GM18870 (cell line): ENCODE measurements at regions not wholly inside any gene's neighbourhood (a gene's known extent, or its start where the extent isn't known, plus 50 kb on each side); places are given as distances from the start of the nearest gene placed in this dataset.
"Not testable (repeated sequence)": the region's sequence is repeated elsewhere in the genome, so short reads cannot be mapped to it uniquely, and the experiment has no call there.

Experiments
- ATAC-seq: cut with Tn5 transposase; IDR thresholded peaks from one replicate; pipeline ENCODE4 v1.9.1; 2021; ENCODE audit warnings: moderate library complexity; ENCODE audit not compliant: unreplicated experiment

DNA sequence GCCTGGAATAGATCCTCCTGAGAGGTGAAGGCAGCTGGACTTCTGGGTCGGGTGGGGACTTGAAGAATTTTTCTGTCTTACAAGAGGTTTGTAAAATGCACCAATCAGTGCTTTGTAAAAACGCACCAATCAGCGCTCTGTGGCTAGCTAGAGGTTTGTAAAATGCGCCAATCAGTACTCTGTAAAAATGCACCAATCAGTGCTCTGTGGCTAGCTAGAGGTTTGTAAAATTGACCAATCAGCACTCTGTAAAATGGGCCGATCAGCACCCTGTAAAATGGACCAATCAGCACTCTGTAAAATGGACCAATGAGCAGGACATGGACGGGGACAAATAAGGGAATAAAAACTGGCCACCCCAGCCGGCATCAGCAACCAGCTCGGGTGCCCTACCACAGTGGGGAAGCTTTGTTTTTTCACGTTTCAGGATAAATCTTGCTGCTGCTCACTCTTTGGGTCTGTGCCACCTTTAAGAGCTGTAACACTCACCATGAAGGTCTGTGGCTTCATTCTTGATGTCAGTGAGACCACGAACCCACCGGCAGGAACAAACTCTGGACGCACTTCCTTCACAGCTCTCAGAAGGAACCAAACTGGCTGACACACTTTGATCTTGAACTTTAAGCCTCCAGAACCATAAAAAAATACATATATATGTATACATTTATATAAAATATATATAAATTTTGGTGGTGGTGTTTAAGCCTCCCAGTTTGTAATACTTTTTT is 197.8 kb upstream of the SLCO3A1 start:
- ATAC-seq = not testable (repeated sequence)

DNA sequence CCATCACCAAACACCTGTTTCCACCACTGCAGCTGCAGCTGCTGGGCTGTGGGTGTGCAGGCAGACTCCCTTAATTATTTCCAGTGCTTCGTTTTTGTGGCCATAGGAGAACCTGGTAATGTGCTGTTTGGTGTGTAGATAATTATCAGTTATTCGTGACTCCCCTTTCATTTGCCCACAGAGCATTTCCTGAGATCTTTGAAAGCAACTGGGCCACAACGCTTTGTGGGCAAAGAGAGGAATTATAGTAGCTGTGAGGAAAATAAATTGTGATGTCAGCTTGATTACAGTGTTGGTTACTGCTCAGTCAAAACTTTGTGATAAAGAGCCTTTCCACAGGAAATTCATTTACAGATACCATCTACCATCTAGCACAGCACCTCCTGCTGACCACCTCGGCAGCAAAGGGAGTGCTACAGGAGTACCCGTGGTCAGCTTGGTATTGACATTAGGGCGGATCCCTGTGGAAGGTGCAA is 193.3 kb upstream of the SLCO3A1 start:
- ATAC-seq = no peak

DNA sequence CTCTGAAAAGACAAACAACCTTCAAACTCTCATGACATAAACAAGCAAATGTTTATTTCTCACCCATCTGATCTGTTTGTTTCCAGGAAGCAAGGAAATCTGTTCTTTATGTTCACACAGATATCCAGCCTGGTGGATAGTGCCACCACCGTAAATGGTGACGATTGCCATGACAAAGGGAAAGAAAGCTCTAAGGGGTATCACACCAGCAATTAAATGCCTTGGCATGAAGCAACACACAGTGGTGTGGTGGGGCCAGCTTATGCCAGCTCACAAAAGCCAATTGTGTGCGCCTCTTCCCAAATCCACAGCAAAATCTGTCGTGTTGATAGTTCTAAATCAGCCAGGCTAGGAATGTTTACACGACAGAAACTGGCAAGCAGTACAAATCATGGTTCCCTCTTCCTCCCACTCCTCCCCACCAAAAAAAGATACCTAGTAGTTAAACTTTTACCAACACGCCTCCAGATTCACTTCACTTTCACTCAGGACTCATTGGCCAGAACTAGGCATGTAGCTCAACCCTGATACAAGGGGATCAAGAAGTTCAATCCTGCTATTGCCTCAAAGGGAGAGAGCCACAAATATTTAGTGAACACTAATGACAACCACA is 189.2 kb upstream of the SLCO3A1 start:
- ATAC-seq = no peak

DNA sequence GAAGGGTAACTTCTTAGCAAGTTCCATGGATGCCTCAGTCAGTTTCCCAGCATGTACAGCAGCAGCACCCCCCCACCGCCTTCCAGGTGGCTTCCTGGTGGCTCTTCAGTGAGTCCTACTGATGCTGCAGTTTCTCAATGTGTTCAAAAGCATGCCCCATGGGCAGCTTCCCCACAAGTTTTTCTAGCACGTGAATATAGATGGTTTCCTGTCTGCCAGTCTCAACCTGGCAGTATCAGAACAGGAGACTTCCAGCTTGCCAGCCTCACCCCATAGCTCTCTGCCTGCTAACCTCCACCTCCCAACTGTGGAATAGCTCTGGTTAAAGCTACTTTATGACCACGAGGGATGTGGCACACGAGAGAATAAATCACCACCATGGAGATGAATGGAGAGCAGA is 188.3 kb upstream of the SLCO3A1 start:
- ATAC-seq = no peak

DNA sequence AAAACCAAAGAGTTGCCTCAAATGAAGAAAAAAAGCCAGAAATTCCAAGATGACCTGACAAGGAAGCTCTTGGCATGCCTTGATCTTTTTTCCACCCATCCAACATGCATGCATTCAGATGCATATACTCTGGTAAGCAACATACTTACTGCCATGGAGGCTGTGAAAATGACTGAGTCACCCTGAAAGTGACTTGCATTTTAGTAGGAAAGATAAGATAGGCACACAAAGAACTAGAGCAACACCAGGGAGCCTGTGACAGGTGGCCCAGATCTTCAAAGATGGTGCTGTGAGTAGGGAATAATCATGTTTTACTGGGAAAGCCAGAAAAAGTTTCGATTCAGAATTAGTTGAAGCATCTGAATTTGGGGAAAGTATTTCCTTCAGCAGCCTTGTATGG is 185.1 kb upstream of the SLCO3A1 start:
- ATAC-seq = no peak

DNA sequence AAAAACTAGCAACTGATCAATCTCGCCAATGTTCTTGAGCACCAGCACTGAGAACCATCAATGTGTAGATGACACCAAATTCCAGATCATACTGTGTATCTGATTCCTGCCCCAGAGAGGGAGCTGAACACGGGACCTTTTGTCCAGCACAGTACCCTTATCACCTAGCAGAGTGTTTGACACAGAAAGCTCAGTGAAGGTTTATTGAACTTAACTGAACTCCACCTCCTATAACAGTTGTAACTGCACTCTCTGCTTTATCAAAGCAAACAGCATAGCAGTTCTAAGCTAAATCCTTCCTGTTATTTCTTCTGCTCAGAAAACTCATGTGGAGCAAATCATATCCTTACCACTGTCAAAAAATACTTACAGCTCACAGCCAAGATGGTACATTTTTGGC is 183.4 kb upstream of the SLCO3A1 start:
- ATAC-seq = no peak

DNA sequence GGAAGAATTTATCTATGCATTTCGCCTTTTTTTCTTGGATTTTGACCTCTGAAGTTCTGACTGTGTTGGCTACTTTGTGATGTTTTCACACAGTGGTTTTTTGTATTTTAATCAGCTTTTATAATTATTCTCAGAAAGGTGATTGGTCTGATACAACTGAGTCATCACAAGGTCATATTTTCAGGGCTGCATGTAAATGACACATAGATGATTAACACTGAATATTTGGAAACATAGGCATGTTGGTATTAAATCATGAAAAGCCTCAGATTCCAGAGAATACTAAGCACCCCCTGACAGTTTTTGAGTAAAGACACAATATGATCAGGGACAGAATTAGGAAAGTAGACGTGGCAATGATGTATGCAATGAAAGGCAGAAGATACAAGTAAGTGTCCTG is 175.5 kb upstream of the SLCO3A1 start:
- ATAC-seq = no peak

DNA sequence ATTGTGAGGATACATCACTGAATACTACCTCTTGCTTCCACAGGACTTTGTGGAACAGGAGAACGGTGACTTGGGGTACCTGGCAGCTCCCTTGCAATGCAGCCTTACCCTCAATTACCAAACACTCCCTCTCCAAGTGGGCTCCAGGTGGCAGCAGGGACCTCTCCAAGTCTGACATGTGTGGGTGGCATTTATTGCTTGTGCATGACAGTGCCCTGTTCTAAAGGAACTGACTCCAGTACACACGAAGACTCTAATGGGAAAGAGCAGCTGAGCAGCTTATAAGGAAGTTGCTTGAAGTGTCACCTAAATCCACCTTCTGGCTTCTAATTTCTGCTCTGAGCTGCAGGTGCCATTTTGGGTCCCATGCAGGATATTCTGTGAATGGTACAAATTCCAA is 174.1 kb upstream of the SLCO3A1 start:
- ATAC-seq = no peak

DNA sequence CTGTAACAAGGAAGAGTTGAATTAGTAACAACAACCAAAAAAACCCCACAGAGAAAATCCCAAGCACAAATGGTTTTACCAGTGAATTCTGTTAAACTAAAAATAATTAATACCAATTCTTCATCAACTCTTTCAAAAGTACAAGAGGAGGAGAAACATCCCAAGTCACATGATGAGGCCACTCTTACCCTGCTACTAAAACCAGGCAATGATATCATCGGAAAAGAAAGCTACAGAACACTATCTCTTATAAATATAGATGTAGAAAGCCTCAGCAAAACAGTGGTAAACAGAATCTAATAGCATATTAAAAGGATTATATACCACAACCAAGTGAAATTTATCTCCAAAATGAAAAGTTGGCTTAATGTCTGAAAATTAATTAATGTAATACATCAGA is 168.1 kb upstream of the SLCO3A1 start:
- no peak for ATAC-seq

DNA sequence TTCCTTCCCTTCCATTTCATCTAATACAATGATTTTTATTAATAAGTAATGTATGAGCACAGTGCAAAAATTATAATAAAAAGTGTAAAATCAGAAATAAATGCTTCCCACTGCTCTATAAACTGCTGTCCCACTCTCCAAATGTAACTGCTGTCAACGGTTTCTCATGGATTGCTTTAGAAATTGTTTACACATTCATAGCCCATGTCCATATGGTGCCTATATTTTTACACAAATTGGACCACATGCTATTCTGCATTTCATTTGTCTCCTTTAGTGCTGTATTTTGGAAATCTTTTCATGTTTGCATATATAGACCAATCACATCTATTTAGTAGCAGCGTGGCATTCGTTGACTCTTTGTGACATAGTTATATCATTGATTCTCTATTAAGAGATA is 164.7 kb upstream of the SLCO3A1 start:
- no peak for ATAC-seq

DNA sequence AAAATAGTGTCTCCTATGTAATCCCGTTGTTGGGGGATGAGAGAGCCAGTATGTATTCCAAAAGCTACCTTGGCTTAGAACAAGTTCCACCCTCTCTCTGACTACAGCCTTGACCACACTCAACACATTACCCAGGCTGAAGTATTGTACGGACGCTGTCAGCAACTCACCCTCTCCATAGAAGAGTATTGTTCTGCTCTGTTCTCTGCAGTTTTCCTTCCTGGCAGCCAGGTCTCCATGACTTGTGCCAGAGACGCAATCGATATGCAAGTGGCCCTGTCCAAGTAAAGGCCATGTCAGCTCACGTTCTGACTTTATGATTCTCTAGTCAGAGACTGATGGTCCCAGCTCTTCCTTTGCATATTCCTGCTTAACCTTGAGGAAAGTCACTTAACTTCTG is 164.1 kb upstream of the SLCO3A1 start:
- no peak for ATAC-seq

DNA sequence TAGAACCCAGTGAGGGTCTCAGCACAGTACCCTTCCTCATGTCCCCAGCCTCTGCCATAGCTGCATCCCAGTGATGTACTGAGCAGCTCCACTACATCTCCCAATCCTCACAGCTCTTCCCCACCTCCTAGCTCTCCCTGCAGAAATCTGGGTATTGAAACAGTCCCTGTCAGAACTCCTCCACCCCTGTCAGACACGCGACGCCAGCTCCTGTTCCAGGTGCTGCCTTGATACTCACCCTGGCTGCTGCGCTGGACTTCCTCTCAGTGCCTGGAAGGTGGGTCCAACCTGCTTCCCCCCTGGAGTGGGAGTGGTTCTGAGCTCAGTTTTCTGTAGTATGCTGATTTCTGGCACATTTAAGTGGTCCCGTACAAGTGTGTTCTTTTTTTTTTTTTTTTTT is 160.9 kb upstream of the SLCO3A1 start:
- no peak for ATAC-seq

DNA sequence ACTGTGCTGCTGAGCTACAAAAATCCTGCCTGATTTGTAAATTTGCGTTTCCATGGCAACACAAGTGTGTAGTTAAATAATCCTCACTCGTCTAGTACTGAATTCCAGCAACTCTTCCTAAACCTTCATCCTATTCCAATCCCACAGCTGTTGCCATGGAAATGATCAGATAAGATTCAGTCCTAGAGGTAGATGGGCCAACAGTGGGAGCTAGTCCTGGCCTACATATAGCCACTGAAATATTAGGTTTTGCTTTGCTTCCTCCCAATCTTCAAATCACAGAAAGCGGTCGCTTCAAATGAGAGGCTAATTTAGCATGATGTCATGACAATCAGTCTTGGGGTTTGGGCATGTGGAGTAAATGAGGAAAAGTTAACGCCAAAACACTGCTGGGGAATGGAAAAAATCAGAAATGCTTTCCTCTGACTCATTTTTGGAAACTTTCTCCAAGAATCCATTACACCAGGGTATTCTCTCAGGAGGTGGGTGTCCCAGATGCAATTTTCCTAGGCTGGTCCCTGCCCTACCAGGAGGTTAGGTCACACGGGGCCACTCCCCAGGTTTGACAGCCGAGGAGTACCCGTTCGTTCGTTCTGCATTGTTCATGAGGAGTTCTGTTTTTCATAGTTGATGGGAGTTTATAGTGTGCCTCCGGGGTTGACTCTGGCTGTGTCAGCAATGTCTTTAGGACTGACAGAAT is 159.2 kb upstream of the SLCO3A1 start:
- no peak for ATAC-seq

DNA sequence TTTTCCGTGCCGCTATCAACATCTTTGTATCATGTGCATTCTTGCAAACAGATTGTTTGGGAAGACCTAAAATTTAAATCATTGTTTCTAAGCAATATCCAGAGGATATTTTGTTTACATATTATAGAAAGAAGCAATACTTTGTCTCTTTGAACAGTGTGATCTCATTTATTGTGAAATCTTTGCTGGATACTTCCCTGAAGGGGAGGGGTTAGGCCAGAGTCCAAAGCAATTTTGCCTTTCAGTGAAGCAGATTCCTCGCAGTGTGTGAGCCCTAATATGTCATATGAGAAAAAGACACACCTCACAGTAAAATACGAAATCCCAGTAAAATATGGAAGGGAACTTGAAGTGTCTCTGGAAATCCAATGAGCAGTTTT is 158.7 kb upstream of the SLCO3A1 start:
- no peak for ATAC-seq

DNA sequence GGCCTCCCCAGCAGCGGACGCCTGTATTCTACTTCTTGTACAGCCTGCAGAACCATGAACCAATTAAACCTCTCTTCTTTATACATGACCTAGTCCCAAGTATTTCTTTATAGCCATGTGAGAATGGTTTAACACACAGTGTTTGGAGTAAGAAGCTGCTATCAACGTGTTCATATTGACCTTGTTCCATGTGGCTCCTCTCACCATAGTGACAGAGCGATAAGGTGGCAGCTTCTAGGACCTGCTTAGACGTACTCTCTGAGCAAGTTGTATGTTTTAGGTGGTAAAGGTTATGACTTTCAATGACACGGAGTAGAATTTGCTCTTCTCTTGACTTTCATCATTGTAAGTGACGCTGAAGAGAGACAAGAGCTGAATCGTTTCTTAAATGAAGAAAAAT is 157.7 kb upstream of the SLCO3A1 start:
- no peak for ATAC-seq

DNA sequence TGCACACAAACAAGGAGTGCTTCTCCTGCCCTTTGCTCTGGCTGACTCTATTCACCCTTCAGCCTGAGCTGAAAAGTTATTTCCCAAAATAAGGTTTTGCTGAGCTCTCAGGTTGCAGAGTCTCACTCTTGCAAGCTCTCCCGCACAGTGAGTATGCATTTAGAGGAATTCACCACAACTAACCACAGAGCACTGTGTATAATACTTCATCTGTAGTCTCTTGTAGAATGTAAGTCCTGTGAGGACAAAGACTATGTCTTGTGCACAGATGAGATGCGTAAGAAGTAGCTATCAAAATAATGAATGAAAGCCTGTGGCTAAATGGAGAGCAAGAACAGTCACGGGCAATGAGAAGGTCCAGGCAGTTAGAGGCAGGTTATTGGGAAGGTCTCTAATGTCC is 156.5 kb upstream of the SLCO3A1 start:
- ATAC-seq = no peak

DNA sequence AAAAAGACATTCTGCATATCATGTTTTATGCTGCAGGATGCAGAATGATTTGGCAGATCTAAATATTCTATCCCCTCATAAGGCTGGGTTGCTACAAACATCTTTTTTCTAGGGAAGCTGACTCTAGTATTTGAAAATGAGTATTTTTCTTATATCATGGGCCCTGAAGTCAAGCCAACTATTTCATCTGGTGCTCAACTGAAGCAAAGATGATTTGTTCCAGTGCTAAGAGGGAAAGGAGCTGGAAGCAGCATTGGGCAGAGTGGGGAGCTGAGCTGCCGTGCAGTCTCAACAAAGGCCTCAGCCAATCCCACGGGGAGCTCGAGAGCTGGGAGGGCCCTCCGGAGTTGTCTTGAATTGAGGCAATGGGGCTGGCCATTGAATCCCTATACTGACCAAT is 155.3 kb upstream of the SLCO3A1 start:
- ATAC-seq = no peak

DNA sequence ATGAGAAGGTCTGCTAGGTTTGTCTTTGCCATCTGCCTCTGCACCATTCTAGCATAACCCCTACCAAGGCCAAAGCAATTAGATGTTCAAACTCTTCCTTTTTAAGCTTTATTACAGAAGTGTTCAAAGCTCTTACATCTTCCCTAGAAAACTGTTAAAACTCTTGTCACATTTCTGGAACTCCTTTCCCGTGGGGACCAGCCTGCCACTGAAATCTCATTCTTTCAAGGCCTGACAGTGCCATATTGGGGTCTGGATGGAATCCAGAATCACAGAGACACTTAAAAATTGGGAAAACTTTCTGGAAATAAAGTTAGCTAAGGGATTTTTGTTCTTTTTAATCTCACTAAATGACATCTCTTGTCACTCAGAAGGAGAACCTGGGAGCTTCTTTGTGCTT is 153.8 kb upstream of the SLCO3A1 start:
- ATAC-seq = no peak

DNA sequence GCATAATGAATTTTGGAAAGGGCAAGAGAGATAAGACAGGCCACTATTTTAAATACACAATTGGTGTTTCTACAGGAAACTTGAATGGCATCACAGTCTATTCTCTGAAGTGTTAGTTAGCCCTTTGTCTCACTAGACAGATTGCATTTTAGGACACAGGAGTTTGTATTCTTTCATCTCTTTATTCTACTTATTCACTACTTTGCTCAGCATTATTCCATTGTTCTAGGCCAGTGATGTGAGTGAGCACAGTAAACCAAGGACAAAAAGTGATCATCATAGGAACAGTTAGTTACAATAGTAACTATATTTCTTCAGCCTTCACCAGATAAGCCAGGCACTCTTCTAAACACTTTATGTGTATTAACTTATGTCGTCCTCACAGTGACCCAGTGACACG is 150.2 kb upstream of the SLCO3A1 start:
- ATAC-seq = no peak

DNA sequence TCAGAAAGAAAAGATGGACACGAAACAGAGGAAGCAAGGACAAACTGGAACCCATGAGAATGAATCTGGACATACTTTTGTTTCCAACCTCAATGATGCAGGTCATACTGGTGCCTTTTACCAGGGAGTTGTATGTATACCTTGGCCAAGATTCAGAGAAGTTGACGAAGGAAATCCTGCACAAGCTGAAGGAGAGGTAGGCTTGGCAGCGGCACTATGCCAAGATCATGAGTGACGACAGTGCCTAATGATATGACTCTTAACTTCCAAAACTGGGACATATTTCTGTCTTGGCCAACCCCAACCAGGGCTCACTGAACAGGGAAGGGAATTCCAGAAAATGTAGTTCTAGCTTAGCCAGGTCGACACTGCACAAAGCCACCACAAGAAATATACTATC is 149.2 kb upstream of the SLCO3A1 start:
- no peak for ATAC-seq

DNA sequence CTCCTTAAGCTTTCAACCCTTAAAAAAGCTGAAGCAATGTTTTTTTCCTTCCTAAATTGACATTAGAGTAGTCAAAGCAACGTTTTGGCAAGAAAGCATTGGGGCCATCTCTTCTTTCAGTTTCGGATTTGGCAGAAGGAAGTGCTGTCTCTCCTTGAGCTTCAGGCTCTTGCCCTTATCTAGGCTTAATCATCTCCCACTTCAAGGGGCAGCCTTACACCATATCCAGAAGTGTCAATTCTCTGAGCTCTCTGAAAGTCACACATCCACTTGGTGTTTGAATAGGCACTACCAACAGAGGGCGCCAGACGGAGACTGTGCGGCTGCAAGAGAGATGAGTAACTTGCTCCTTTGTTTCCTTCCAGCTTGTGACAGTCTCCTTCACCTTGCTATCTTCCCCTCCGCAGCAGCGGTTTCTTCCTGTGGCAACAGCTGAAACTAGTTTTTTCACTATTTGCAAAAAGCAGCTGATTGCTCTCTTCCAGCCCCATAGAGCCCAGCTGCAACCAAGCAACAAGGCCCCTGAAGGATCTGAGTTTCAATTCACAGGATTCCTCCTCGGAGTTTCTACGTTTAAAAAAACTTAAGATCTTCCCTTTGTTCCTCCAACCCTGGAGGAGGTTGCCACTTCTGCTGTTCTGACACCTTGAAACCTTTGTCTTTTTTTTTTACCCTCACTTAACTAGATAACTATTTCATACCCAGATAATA is 147.0 kb upstream of the SLCO3A1 start:
- peak; percentile 53 for ATAC-seq
